GM18868 (cell line): ENCODE measurements at regions not wholly inside any gene's neighbourhood (a gene's known extent, or its start where the extent isn't known, plus 50 kb on each side); places are given as distances from the start of the nearest gene placed in this dataset.

Experiments
- ATAC-seq: cut with Tn5 transposase; IDR thresholded peaks from one replicate; pipeline ENCODE4 v1.9.1; 2021; ENCODE audit warnings: mild to moderate bottlenecking, moderate library complexity; ENCODE audit not compliant: unreplicated experiment

GRCh38 chr12:65546528-65546927, 268.0 kb downstream of the MSRB3 start:
- ATAC-seq, result no peak

- peak; percentile 99 for ATAC-seq
Measured at GRCh38 chr12:65556676-65557437, 267.4 kb upstream of the HMGA2 start.

- ATAC-seq, result no peak
Measured at GRCh38 chr12:65557438-65558181, 266.7 kb upstream of the HMGA2 start.

- ATAC-seq, result no peak
Measured at GRCh38 chr12:65560286-65560685, 264.0 kb upstream of the HMGA2 start.

- ATAC-seq, result no peak
Measured at GRCh38 chr12:65561798-65562382, 262.4 kb upstream of the HMGA2 start.

- ATAC-seq, result no peak
Measured at GRCh38 chr12:65565601-65566560, 258.4 kb upstream of the HMGA2 start.

- ATAC-seq, result no peak
Measured at GRCh38 chr12:65566751-65567150, 257.5 kb upstream of the HMGA2 start.

- ATAC-seq, result no peak
Measured at GRCh38 chr12:65567820-65568219, 256.5 kb upstream of the HMGA2 start.

GRCh38 chr12:65568517-65568916, 255.8 kb upstream of the HMGA2 start:
- ATAC-seq, result no peak

- no peak for ATAC-seq
Measured at GRCh38 chr12:65570451-65571130, 253.7 kb upstream of the HMGA2 start.

GRCh38 chr12:65574867-65575266, 249.4 kb upstream of the HMGA2 start:
- ATAC-seq, result no peak

GRCh38 chr12:65584016-65584415, 240.3 kb upstream of the HMGA2 start:
- ATAC-seq, result no peak

- no peak for ATAC-seq
Measured at GRCh38 chr12:65585648-65586602, 238.4 kb upstream of the HMGA2 start.

- no peak for ATAC-seq
Measured at GRCh38 chr12:65586796-65587195, 237.5 kb upstream of the HMGA2 start.

GRCh38 chr12:65590318-65590717, 234.0 kb upstream of the HMGA2 start:
- ATAC-seq, result no peak

GRCh38 chr12:65592416-65592815, 231.9 kb upstream of the HMGA2 start:
- no peak for ATAC-seq

GRCh38 chr12:65593239-65593701, 231.0 kb upstream of the HMGA2 start:
- ATAC-seq, result no peak

GRCh38 chr12:65594409-65594808, 229.9 kb upstream of the HMGA2 start:
- ATAC-seq, result no peak

GRCh38 chr12:65595016-65595560, 229.2 kb upstream of the HMGA2 start:
- ATAC-seq, result no peak
